ENCODE measurements at regions not wholly inside any gene's neighbourhood (a gene's known extent, or its start where the extent isn't known, plus 50 kb on each side); places are given as distances from the start of the nearest gene placed in this dataset.

GRCh38 chr2:184201246-184201645 is 397.1 kb upstream of the ZNF804A start:
- Histone ChIP-seq H3K9me3 (ENCODE audit: control insufficient read depth, low read length) (no peaks in the 10 kb centered on the region), H3K4me1 (ENCODE audit: control insufficient read depth, insufficient read depth, low read length) (no peaks in the 10 kb centered on the region), H3K36me3 (ENCODE audit: control insufficient read depth, insufficient read depth, low read length) (no peaks in the 10 kb centered on the region), H3K27ac (ENCODE audit: insufficient read depth, low read depth, low read length, poor library complexity, severe bottlenecking) (no peak overlapping the region), H3K4me3 (ENCODE audit: insufficient read depth, low read depth, low read length) (no peak overlapping the region), H3K27me3 (ENCODE audit: control insufficient read depth, insufficient read depth, low read length, poor library complexity, severe bottlenecking) (no peaks in the 10 kb centered on the region)
- 81 to 94% methylated on average over 2 of the region's 2 CpGs for WGBS, 2 experiments

DNA sequence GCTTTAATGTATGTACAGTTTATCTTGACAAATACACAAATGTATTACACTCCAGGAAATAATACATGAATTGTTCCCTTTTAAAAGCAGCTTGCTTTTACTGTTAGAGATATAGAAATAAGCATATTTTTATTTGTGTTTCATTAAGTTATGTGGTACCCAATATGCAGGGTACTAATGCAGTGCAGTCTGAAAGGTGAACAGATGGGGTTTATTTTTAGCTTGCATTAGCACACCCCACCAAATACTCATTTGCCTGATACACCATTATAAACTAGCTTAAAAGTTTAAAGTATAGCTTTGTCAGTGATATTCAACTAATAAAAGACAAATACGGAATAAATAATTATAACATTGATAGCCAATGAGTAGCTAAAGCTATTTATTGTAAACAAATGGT is 394.7 kb upstream of the ZNF804A start:
- H3K27me3 ChIP-seq (ENCODE audit: control insufficient read depth, insufficient read depth, low read length, poor library complexity, severe bottlenecking): no peaks in the 10 kb centered on the region
- no peak overlapping the region for H3K4me3 ChIP-seq (ENCODE audit: insufficient read depth, low read depth, low read length)
- H3K27ac ChIP-seq (ENCODE audit: insufficient read depth, low read depth, low read length, poor library complexity, severe bottlenecking): no peak overlapping the region
- WGBS, 2 experiments: no CpG with 5 or more reads among the region's 1 CpG
- no peaks in the 10 kb centered on the region for H3K36me3 ChIP-seq (ENCODE audit: control insufficient read depth, insufficient read depth, low read length)
- H3K9me3 ChIP-seq (ENCODE audit: control insufficient read depth, low read length): no peaks in the 10 kb centered on the region
- H3K4me1 ChIP-seq (ENCODE audit: control insufficient read depth, insufficient read depth, low read length): no peaks in the 10 kb centered on the region

GRCh38 chr2:184205048-184205596 is 393.2 kb upstream of the ZNF804A start:
- H3K36me3 ChIP-seq (ENCODE audit: control insufficient read depth, insufficient read depth, low read length): no peaks in the 10 kb centered on the region
- H3K4me1 ChIP-seq (ENCODE audit: control insufficient read depth, insufficient read depth, low read length): no peaks in the 10 kb centered on the region
- H3K27ac ChIP-seq (ENCODE audit: insufficient read depth, low read depth, low read length, poor library complexity, severe bottlenecking): no peak overlapping the region
- no peak overlapping the region for H3K4me3 ChIP-seq (ENCODE audit: insufficient read depth, low read depth, low read length)
- no peaks in the 10 kb centered on the region for H3K27me3 ChIP-seq (ENCODE audit: control insufficient read depth, insufficient read depth, low read length, poor library complexity, severe bottlenecking)
- 88% methylated on average over 2 of the region's 2 CpGs; no CpG with 5 or more reads in 1 of the 2 experiments for WGBS, 2 experiments
- H3K9me3 ChIP-seq (ENCODE audit: control insufficient read depth, low read length): no peaks in the 10 kb centered on the region

DNA sequence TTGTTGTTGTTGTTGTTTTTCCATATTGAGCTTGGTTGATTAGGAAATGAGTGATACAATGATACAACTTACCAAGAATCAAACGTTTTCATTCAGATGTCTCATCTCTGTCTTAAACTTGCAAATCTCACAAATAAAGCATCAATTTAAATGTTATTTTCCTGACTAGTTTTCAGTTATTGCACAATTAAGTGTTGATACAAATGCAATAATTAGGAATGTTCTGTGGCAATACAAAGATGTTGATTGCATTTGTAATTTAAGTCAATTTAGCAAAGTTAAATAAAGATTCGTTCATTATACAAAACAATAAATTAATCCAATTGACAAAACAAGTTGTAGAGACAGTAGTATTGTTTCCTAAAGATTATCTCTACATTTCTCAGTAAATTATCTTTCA is 392.3 kb upstream of the ZNF804A start:
- Histone ChIP-seq H3K27me3 (ENCODE audit: control insufficient read depth, insufficient read depth, low read length, poor library complexity, severe bottlenecking) (no peaks in the 10 kb centered on the region), H3K9me3 (ENCODE audit: control insufficient read depth, low read length) (no peaks in the 10 kb centered on the region), H3K4me3 (ENCODE audit: insufficient read depth, low read depth, low read length) (no peak overlapping the region), H3K27ac (ENCODE audit: insufficient read depth, low read depth, low read length, poor library complexity, severe bottlenecking) (no peak overlapping the region), H3K4me1 (ENCODE audit: control insufficient read depth, insufficient read depth, low read length) (no peaks in the 10 kb centered on the region), H3K36me3 (ENCODE audit: control insufficient read depth, insufficient read depth, low read length) (no peaks in the 10 kb centered on the region)
- 100% methylated on average over 1 of the region's 2 CpGs; no CpG with 5 or more reads in 1 of the 2 experiments for WGBS, 2 experiments

DNA sequence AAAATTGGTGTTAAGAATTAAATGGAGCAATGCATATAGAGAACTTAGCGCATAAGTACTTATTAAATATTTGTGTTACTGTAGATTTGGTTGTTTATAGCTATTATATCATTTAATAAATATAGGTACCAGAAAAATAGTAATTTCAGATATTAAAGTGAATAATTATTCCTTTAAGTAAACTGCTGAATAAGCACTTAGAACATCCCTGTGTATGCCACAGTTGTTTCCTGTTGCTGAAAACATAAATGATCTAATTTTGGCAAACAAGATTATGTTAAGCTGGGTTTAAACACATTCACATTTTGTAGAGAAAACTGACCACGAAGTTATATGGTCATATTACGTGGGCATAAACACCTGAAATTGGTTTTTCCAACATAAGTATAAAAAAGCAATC is 388.0 kb upstream of the ZNF804A start:
- no peaks in the 10 kb centered on the region for H3K4me1 ChIP-seq (ENCODE audit: control insufficient read depth, insufficient read depth, low read length)
- no peaks in the 10 kb centered on the region for H3K36me3 ChIP-seq (ENCODE audit: control insufficient read depth, insufficient read depth, low read length)
- 80% methylated on average over 2 of the region's 3 CpGs; no CpG with 5 or more reads in 1 of the 2 experiments for WGBS, 2 experiments
- H3K9me3 ChIP-seq (ENCODE audit: control insufficient read depth, low read length): no peaks in the 10 kb centered on the region
- H3K27ac ChIP-seq (ENCODE audit: insufficient read depth, low read depth, low read length, poor library complexity, severe bottlenecking): no peak overlapping the region
- no peaks in the 10 kb centered on the region for H3K27me3 ChIP-seq (ENCODE audit: control insufficient read depth, insufficient read depth, low read length, poor library complexity, severe bottlenecking)
- no peak overlapping the region for H3K4me3 ChIP-seq (ENCODE audit: insufficient read depth, low read depth, low read length)

GRCh38 chr2:184215745-184216144 is 382.6 kb upstream of the ZNF804A start:
- 82 to 91% methylated on average over 1 of the region's 1 CpG for WGBS, 2 experiments
- Histone ChIP-seq H3K36me3 (ENCODE audit: control insufficient read depth, insufficient read depth, low read length) (no peaks in the 10 kb centered on the region), H3K9me3 (ENCODE audit: control insufficient read depth, low read length) (no peaks in the 10 kb centered on the region), H3K27ac (ENCODE audit: insufficient read depth, low read depth, low read length, poor library complexity, severe bottlenecking) (no peak overlapping the region), H3K4me3 (ENCODE audit: insufficient read depth, low read depth, low read length) (no peak overlapping the region), H3K27me3 (ENCODE audit: control insufficient read depth, insufficient read depth, low read length, poor library complexity, severe bottlenecking) (no peaks in the 10 kb centered on the region), H3K4me1 (ENCODE audit: control insufficient read depth, insufficient read depth, low read length) (no peaks in the 10 kb centered on the region)

GRCh38 chr2:184256611-184257010 is 341.7 kb upstream of the ZNF804A start:
- Histone ChIP-seq H3K27me3 (ENCODE audit: control insufficient read depth, insufficient read depth, low read length, poor library complexity, severe bottlenecking) (no peaks in the 10 kb centered on the region), H3K9me3 (ENCODE audit: control insufficient read depth, low read length) (no peaks in the 10 kb centered on the region), H3K4me3 (ENCODE audit: insufficient read depth, low read depth, low read length) (no peak overlapping the region), H3K4me1 (ENCODE audit: control insufficient read depth, insufficient read depth, low read length) (no peaks in the 10 kb centered on the region), H3K27ac (ENCODE audit: insufficient read depth, low read depth, low read length, poor library complexity, severe bottlenecking) (no peak overlapping the region), H3K36me3 (ENCODE audit: control insufficient read depth, insufficient read depth, low read length) (no peaks in the 10 kb centered on the region)
- 75 to 100% methylated on average over 1 of the region's 1 CpG for WGBS, 2 experiments

GRCh38 chr2:184261331-184261730 is 337.0 kb upstream of the ZNF804A start:
- H3K9me3 ChIP-seq (ENCODE audit: control insufficient read depth, low read length): no peaks in the 10 kb centered on the region
- H3K27me3 ChIP-seq (ENCODE audit: control insufficient read depth, insufficient read depth, low read length, poor library complexity, severe bottlenecking): no peaks in the 10 kb centered on the region
- H3K4me1 ChIP-seq (ENCODE audit: control insufficient read depth, insufficient read depth, low read length): no peaks in the 10 kb centered on the region
- no peaks in the 10 kb centered on the region for H3K36me3 ChIP-seq (ENCODE audit: control insufficient read depth, insufficient read depth, low read length)
- H3K27ac ChIP-seq (ENCODE audit: insufficient read depth, low read depth, low read length, poor library complexity, severe bottlenecking): no peak overlapping the region
- no peak overlapping the region for H3K4me3 ChIP-seq (ENCODE audit: insufficient read depth, low read depth, low read length)

DNA sequence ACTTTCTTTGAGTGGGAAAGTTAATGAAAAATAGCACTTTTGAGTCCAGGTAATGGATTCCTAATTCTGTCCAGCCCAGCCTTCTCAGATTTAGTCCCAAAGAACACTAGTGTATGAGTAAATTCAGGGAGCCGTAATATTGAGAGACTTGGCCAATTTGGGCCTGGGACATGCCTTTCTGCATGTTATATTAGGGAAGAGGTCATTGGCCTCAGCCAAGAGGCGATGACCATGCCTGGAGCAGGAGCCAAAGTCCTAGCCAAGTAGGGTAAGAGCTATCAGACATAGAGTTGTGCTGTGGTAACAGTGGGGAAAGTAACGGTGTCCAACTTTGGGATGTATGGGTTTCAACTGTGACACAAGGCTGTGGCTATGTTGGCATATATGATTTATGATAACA is 336.5 kb upstream of the ZNF804A start:
- H3K36me3 ChIP-seq (ENCODE audit: control insufficient read depth, insufficient read depth, low read length): no peaks in the 10 kb centered on the region
- H3K4me3 ChIP-seq (ENCODE audit: insufficient read depth, low read depth, low read length): no peak overlapping the region
- H3K9me3 ChIP-seq (ENCODE audit: control insufficient read depth, low read length): no peaks in the 10 kb centered on the region
- 95 to 96% methylated on average over 3 of the region's 3 CpGs for WGBS, 2 experiments
- no peaks in the 10 kb centered on the region for H3K27me3 ChIP-seq (ENCODE audit: control insufficient read depth, insufficient read depth, low read length, poor library complexity, severe bottlenecking)
- H3K4me1 ChIP-seq (ENCODE audit: control insufficient read depth, insufficient read depth, low read length): no peaks in the 10 kb centered on the region
- H3K27ac ChIP-seq (ENCODE audit: insufficient read depth, low read depth, low read length, poor library complexity, severe bottlenecking): no peak overlapping the region

DNA sequence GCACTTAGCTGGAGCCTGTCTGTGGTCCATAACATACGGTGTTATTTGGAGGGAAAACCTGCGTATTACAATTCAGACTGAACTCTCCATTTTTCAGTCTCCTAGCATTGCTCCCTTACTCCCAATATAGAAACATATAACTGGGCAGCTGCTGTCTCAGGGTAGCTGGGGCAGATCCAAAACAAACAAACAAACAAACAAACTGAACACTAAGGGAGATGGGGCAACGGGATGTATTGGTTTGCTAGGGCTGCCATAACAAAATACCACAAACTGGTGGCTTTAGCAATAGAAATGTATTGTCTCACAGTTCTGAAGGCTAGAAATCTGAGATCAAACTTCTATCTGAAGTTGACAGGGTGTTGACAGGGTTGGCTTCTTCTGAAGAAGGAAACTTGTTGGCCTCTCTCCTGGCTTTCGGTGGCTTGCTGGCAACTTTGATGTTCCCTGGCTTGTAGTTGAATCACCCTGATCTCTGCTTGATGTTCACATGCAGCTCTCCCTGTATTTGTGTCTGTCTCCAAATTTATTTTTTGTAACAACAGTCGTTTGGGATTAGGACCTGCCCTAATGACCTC is 329.3 kb upstream of the ZNF804A start:
- Histone ChIP-seq H3K27me3 (ENCODE audit: control insufficient read depth, insufficient read depth, low read length, poor library complexity, severe bottlenecking) (no peaks in the 10 kb centered on the region), H3K9me3 (ENCODE audit: control insufficient read depth, low read length) (no peaks in the 10 kb centered on the region), H3K36me3 (ENCODE audit: control insufficient read depth, insufficient read depth, low read length) (no peaks in the 10 kb centered on the region), H3K4me1 (ENCODE audit: control insufficient read depth, insufficient read depth, low read length) (no peaks in the 10 kb centered on the region), H3K4me3 (ENCODE audit: insufficient read depth, low read depth, low read length) (no peak overlapping the region), H3K27ac (ENCODE audit: insufficient read depth, low read depth, low read length, poor library complexity, severe bottlenecking) (no peak overlapping the region)
- 86 to 96% methylated on average over 5 of the region's 5 CpGs for WGBS, 2 experiments

DNA sequence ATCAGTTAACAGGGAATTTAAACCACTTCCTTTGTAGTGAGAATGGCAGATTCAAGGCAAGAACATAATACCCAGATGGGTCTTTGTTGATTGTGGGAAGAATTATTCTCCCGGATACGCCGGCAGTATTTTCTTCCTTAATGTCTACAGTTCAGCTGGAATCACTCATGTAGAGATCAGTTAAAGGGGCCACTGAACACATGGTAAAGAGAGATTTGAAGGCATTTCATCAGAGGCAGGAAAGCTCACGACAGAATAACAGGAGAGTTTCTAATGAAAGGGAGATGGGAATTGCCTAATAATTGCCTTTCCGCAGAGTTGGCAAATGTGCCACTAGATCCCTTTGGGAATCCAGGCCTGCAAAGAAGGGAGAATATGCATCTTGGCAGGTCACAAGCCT is 327.7 kb upstream of the ZNF804A start:
- no peak overlapping the region for H3K4me3 ChIP-seq (ENCODE audit: insufficient read depth, low read depth, low read length)
- no peaks in the 10 kb centered on the region for H3K27me3 ChIP-seq (ENCODE audit: control insufficient read depth, insufficient read depth, low read length, poor library complexity, severe bottlenecking)
- no peak overlapping the region for H3K27ac ChIP-seq (ENCODE audit: insufficient read depth, low read depth, low read length, poor library complexity, severe bottlenecking)
- WGBS, 2 experiments: 92% methylated on average over 5 of the region's 5 CpGs
- no peaks in the 10 kb centered on the region for H3K36me3 ChIP-seq (ENCODE audit: control insufficient read depth, insufficient read depth, low read length)
- H3K4me1 ChIP-seq (ENCODE audit: control insufficient read depth, insufficient read depth, low read length): no peaks in the 10 kb centered on the region
- H3K9me3 ChIP-seq (ENCODE audit: control insufficient read depth, low read length): no peaks in the 10 kb centered on the region
